Right hindlimb (tissue), 1 donor: ENCODE measurements at regions not wholly inside any gene's neighbourhood (a gene's known extent, or its start where the extent isn't known, plus 50 kb on each side); places are given as distances from the start of the nearest gene placed in this dataset.
A peak's percentile ranks its signal among the peaks of the same experiment; 100 is the strongest.

ENCODE experiments used
- DNase-seq: peaks from one replicate; pipeline ENCODE4 v3.0.0-alpha.2; 2018

DNA sequence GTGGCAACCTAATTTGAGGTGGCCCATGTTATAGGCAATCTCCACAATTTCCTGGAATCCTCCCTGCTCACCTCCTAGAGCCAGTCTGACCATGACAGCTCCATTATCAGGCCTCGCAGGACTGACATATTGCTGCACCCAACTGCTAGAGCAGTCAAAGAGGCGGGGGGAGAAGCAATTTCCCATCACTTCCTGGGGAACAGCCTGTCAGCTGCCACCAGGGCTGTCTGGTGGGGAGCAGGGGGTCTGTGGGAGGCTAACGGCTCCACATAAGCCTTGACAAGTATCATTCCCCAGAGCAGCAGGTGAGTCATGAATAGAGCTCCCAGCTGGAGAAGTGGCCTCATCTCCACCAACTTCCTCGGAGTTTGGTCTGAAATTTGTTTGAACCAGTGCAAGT lies 322.9 kb downstream of the MATN1 start:
- no peak for DNase-seq

DNA sequence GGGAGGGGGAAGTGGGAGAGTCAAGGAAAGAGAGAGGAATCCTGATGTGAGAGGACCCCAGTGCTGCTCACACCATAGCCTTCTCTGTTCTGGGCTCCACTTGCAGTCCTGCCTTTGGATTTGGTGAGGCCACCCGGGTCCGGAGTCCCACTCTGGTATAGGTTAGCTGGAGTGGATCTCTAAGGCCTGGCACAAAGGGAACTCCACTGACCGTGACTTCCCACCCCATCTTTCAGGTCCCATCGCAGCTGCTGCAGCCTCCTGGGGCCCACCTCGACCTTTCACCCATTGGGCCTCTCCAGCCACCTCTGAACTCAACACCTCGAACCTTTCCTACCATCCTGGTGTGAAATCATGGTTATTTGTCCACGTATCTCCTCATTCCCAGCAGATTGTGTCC lies 324.4 kb downstream of the MATN1 start:
- DNase-seq, result peak; percentile 1

DNA sequence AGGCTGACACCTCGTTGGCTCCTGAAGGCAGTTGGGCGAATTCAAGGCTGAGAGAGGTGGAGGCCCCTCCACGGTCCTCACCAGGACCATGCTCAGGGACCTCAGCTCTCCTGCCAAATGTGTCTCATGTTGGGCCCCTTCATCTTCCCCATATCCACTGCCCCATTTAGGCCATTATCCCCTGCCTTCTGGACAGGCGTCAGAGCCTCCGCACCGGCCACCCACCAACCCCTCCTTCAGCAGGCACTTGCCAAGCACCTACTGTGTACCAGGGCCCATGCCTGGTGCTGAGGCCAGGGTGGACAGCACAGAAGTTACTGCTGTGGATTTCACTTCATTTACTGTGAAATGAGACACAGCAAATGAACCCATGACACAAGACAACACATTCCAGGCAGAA lies 325.8 kb downstream of the MATN1 start:
- DNase-seq, result no peak

DNA sequence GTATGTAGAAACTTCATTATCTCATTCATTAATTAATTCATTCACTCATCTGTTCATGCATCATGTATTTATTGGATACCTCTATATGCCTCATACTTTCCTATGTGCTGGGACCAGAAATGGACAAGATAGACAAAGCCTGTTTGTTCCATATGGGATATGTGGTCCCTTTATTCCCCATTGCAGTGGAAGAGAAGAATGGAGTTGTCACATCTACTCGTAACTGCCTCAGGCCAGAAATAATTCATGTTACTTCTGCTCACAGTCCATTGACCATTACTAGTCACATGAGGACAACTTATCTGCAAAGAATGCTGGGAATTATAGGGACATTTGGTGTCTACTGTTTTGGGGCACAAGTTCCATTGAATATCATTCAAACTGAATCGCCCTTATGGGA lies 327.8 kb downstream of the MATN1 start:
- DNase-seq, result no peak

DNA sequence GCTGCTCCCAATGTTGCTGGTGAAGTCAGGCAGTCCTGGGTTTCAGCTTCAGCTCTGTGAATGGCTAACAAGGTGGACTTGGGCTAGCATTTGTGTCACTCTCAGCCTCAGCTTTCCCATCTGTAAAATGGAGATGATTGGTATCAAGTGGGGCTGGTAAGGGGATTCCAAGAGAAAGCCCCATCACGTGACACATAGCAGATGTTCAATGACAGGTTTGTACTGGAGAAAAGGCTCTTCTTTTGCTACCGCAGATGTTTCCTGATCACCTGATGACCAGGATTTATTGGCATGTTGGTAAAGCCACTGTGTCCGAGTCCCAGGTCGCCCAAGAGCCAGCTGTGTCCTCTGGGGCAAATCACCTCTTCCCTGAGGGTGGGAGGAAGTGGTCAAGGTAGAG lies 335.0 kb downstream of the MATN1 start:
- DNase-seq, result peak; percentile 1

DNA sequence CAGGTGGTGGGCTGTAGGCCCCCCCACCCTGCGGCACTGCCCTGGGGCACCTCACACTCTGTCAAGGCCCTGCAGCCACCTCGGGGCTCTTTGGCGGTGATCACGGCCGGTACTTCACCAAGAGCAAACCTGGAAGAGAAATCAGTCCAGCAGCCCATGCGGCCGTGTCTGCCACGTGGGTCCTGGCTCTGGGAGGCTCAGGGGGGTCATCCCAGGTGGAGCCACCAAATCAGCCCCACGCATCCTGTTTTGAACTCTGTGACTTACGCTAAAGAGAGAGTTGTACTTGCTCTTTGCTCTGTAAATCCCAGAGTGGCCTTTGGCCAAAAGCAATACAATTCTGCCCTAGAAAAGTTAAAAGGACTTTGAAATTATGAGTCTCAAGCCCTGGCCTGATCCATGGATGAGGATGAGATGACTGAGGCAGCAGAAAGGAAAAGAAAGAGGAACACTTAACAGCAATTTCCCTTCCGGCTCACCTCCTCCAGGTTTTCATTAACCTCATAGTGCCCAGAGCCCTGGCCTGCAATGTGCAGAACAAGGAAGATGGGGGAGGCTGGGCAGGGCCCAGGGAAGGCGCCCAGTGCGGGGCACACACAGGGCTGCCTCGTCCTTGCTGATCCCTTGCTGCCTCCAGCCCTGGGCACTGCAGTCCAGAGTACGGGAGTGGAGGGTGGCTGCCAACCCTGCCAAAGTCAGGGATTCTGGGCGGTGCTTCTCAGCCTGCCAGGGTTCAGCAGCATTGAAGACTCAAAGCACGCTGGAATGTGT lies 337.0 kb downstream of the MATN1 start:
- DNase-seq, result peak; percentile 6

DNA sequence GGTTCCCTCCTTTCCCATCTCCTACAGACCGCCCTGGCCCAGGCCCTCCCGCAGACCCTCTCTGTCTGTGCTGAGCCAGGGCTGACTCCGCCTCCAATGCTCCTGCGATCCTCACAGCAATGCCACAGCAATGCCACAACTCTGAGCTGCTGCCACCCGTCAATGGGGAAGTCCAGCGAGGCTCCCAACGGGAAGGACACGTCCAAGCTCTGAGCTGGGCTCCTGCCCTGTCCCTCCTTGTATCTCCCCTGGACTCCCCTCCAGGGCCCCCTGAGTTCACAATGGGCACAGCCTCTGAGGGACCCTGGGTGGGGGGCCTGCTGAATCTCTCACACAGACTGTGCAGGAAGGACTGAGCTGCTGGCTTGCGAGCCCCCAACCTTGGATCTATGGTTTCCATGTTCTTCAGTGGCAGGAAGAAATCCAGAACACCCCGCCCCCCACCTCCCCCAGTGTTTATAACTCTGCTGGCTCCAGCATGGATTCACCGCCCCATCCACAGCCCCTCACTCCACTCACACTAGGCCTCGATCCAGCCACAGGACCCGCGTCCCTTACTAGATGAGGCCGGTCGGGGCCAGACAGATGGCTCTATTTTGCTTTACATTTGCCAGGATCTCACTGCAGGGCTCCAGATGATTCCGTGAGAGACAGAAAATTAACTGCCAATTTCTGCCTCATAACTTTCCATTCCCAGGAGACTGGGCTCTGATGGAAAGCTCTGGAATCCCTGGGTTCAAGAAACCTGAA lies 338.0 kb downstream of the MATN1 start:
- DNase-seq, result peak; percentile 12

DNA sequence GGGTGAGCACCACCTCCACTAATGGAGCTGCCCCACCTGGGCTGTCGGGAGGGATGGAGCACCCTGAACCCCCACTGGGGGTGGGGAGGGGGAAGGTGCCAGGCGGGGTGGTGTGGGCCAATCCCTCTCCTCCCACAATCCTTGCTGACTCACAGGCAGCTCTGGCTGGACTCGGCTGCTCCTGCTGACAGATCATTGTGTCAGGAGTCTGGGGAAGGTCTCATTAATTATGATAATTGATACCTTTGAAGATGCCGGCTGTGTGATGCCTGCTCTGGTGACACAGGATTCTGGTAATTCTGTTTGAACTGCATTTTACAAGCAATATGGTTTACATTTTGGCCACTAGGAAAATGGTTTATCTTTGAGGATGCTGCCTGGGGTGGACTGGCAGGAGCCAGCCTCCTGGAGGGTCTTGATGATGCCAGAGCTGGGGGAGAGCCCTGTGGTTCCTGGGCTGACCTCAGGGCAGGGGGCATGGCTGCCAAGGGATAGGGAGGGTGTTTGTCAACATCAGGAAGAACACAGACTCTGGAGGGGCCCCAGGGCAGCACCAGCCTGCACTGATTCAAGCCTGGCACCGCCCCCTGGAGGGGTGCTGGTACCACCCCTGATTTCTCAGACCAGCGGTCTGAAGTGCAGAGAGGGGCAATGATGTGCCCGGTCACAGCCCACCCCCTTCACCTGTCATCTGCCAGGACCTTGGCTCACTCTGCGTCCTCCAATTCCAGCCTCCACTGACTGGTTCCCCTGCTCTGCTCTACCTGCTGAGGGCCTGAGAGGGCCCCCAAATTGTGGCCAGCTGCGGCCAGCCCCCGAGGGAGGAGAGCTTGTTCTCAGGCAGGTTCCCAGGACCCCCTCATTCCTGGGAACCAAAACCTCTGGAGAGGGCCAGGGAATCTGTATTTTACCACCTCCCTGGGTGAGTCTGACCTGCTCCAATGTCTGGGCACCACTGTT lies 338.8 kb downstream of the MATN1 start:
- peak; percentile 14 for DNase-seq

DNA sequence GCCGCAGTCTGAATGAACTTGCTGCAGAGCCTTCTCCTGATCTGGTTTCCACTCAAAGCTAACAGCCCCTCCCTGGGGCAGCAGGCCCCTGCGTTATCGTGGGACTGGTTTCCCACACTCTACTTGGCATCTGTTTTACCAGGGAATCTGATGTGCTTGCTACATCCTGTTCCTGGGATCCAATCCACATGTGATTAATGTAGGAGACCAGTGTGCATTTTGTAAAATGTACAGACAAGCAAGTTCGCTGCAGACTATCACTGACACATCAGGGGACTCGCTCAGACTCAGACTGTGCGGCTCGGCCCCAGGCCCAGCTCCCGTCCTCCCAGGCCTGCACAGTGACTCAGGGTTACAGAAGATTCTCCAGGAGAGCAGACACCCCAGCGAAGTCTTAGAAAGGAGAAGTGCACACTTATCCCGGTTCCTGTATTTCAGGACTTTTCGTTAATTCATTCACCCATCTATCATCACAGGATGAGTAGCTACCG lies 340.1 kb downstream of the MATN1 start:
- peak; percentile 3 for DNase-seq

DNA sequence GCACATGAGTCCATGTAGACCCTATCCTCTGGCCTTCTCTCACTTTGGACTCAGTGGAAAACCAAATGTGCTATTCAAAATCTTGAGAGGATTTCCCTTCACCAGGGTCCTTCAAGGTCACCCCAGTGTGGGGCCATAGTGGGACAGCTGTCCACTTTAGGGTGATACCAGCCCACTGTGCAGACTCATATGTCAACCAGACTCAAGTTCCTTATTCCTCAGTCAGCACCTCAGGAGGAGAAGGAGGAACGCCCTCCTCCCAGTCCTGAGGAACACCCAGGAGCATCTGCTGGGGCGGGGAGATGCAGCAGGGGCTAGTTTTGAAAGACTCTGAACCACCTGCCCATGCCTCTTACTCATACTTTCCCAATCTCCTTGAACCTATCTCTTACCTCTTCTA lies 340.9 kb downstream of the MATN1 start:
- peak; percentile 4 for DNase-seq

DNA sequence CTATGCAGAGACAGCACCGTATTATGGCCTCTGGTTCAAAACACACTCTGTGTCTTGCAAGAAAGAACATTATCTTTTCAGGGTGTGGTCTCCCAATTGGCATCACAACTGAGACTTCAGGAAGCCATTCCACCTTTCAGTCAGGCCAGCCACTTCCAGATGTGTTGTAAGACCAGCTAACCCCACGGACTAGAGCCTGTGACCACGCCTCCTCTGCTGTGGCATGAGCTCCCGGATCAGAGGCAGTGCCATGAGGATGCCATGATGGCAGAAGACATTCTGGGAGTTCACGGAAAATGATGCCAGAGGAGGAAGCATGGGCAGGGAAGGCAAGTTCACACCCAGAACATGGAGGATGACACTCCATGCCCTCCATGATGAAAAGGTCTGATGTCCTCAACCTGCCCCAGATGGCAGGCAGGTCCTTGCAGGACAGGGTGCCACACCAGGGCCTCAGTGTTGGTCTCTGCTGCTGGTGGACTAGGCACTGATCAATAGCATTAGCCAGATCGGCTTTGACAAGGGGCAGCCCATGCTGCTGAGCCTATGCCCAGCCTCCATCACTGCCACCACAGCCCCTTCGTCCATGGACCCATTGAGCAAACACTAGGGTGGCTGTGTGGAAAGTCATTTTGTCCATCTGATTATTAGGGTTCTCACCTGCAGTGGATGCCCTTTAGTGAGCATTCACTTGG lies 341.6 kb downstream of the MATN1 start:
- no peak for DNase-seq

DNA sequence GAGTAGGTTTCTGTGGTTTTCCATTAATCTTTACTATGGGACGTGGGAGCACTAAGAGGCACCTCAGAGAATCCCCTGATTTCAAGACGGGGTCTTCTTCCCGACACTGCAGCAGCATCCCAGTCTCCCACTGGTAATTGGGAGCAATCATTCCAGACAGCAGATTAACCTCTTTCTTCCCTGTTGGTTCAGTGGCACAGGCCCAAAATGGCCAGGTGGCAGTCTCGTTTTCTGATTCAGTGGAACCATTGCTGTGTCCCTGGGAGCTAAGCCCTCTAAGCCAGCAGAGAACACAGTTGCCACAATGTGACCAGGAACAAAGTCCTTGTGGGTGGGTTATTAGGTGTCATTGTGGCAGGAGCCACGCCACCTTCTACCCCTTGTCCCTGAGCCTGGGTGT lies 342.1 kb downstream of the MATN1 start:
- DNase-seq, result no peak

DNA sequence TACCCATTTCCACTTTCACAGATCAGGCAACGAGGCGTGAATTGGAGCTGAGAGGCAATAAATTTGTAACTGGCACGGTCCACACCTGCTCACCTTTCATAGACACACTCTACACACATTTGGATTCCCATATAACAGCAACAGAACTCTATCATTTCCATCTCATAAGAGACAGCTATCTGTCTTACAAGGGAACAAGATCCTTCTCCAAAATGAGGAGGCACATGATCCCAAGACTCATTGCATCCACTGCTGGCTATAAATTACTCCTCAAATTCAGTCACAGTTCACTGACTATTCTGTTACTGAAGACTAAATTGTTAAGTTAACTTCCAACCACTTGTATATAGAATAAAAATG lies 342.8 kb downstream of the MATN1 start:
- no peak for DNase-seq

DNA sequence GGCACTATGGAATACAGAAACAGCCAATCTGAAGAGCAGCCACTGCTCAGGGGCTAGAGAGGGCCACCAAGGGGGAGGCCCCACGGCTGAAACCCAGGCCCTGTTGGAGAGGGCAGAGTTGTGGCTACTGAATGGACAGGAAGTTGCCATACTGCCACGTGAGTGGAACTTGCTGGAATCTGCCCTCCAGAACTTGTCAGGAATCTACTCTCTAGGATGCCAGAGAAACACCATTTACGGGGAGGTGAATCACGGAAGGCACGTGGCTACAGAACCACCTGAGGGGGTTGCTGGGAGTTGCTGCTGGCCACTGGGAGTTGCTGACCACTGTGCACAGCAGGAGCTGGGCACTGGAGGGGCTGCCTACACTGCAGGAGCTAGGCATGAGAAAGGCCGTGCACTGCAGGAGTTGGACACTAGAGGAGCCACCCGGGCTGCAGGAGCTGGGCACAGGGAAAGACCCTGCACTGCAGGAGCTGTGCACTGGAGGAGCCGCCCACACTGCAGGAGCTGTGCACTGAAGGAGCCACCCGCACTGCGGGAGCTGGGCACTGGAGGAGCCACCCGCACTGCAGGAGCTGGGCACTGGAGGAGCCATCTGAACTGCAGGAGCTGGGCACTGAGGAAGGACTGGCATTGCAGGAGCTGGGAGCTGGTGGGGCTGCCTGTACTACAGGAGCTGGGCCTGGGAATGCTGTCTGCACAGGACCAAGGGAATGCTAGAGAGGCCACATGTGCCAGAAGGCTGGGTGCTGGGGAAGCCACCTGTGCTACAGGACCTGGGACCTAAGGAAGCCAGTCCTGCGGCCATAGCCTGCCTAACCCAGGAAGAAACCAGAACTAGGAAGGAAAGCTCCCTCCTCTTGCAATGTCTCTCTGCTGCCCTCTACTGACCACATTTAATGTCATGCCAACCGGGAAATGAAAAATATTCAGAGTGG lies 343.4 kb downstream of the MATN1 start:
- peak; percentile 51 for DNase-seq

DNA sequence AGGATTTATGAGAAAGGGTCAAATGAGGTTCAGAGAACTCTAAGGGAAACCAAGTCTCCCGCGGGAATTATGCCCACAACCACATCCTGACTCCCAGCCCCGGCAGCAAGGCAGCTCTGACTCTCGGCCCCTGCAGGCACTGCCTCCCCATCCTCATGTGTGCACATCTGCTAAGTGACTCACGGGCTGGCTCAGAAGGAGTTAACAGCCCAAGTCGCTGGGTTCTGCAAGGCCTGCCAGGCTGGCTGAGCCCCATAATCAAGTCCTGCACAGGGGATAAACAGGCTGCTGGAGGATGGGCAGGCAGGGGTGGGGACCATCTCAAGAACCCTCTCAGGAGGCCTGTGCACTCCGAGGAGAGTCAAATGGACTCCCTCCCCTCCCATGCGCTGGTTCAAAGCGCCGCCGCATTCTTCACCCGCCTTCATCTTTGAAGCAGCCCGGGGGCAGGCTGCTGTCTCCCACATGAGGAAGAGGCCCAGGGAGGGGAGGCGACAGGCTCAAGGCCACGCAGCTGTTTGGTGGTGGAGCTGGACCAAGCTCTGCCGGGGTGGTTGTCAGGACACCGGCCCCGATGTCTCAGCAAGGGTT lies 344.3 kb downstream of the MATN1 start:
- peak; percentile 70 for DNase-seq

DNA sequence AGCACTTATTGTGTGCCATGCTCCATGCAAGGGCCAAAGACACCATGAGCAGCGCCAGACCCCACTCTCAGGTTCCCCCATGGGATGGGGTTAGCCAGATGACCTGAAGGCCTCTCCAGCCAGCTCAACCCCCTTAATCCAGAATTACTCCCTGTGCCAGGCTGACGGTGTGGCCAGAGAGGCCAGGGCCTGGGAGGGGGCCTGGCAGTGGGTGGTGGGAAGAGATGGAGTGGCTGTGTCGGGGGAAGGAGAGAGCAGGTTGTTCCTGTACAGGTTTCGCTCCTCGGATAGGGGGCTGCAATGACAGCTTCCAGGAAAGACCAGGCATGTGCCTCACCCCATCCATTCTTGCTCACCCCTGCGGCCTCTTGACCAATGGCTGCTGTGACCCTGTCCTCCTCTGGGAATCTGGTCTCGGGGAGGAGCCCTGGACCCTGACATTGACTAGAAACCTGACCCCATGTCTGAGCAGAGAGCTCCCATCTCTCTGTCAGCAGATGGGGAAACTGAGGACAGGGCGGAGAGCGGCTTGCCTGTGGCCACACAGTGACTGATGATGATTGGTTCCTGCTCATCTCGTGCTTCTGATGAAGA lies 345.3 kb downstream of the MATN1 start:
- DNase-seq, result no peak

DNA sequence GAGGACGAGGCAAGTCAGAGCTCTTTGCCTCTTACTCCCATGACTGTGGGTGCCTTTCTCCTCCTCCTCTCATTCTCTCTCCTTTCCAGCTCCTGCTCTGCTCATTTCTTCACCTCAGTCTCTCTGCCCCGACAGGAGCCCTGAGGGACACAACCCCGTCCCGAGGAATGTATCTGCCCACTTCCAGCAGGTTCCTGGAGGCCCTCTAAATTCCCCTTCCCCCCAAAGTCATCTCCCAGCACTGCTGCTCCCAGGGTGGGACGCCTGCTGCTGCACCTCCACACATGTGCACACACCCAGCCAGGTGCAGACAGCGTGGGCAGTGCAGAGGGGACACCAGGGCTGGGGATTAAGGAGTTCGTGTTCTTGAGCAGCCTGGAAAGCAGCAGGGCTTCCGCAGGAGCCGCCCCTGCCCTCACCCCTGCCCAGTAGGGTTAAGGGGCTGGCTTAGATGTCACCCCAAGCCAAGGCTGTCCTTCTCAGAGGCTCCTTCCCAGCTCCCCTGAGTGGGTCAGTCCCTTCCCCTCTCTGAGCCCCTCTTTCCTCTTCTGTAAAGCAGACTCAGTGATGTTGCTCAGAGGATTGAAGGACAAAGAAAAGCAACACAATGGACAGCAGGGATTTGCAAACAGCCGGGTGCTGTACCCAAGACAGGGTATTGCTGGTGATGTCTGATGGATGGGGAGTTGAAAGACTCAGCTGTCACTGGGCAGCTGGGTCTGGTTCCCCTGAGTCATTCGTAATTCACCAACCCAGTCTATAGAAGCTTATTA lies 346.0 kb downstream of the MATN1 start:
- DNase-seq, result no peak

DNA sequence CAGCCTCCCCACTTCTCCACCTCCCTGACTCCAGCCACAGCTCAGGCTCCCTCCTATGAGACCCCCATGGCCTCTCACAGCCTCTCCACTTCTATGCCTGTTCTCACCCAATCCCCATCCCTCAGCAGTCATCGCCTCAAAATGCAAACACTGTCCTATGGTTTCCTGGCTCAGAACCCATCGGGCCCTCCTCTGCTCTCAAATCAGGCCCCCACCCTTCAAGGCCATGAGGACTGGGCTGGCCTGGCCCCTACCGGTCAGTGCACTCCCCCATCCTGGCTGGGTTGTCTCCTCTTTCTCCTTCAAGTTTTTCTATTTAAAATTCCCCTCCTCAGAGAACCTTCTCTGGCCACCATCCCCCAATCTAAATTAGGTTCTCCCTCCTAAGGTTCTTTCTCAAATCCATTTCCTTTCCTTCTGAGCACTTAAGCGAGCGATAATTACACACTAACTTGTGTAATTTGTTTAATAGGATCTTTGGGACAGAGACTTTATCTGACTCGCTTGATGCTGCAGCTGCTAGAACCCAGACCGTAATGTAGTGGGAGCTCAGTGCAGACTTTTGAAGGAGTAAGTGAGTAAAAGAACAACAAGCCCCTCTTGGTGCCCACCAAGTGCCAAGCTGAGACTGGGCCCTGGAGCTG lies 347.2 kb downstream of the MATN1 start:
- DNase-seq, result no peak

DNA sequence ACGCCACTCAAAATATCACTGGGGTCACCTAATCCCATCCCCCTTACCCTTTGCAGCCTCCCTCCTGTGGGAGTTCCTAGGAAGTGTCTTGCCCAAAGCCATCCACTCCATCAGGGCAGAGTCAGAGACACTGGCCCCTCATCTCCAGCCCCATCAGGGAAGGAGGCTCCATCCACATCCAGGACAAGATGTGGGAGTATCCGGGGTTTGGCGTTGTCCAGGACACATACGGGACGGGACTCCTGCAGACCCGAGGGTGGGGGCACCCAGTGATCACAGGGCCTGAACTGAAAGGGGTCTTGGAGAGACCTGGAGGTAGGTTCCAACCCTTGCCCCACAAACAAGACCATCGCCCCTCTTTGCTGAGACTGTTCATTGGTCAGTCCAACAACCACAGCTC lies 348.2 kb downstream of the MATN1 start:
- no peak for DNase-seq
